IMR-90 (cell line): ENCODE measurements at regions not wholly inside any gene's neighbourhood (a gene's known extent, or its start where the extent isn't known, plus 50 kb on each side); places are given as distances from the start of the nearest gene placed in this dataset.

ENCODE experiments used
- ATAC-seq: fragments of 200-7000 bp; cut with Tn5 transposase; 2 replicates; pipeline ENCODE4 v1.9.1; 2020; ENCODE audit warnings: low read depth, mild to moderate bottlenecking, moderate library complexity
- BruUV-seq: library from RNA; stranded (reverse); fragments of 400-500 nt; replicated peaks from 2 replicates; lab custom pipeline; 2021; lab: Mats Ljungman, UMichigan
- CTCF ChIA-PET: fragments of 300-600 bp; formaldehyde crosslinking; extraction: SDS; loops from one replicate; lab custom pipeline; 2021; ENCODE audit warnings: antibody characterized with exemption; lab: Yijun Ruan, JAX
- POLR2A ChIA-PET: fragments of 300-600 bp; sonication (Branson Sonifier 250); formaldehyde crosslinking; loops from one replicate; lab custom pipeline; 2022; ENCODE audit warnings: antibody characterized with exemption; ENCODE audit not compliant: unreplicated experiment; lab: Charles Lee
- DNase-seq: peaks from one replicate; pipeline ENCODE4 v3.0.0; 2013
- H2AFZ ChIP-seq: replicated peaks from 2 replicates; pipeline ENCODE3; 2013; ENCODE audit warnings: low read length, mild to moderate bottlenecking; ENCODE audit not compliant: poor library complexity
- H2AK5ac ChIP-seq: 2 replicates; pipeline ENCODE4 v1.6.1; 2013; ENCODE audit warnings: low read depth, low read length, inconsistent platforms
- H2AK9ac ChIP-seq: replicated peaks from 2 replicates; pipeline ENCODE3; 2013; ENCODE audit warnings: mild to moderate bottlenecking, low read depth, low read length, moderate library complexity; ENCODE audit not compliant: poor library complexity
- H2BK120ac ChIP-seq: 2 replicates; pipeline ENCODE4 v1.6.1; 2013; ENCODE audit warnings: low read depth, low read length, inconsistent platforms
- H2BK15ac ChIP-seq: 3 replicates; pipeline ENCODE4 v1.6.1; 2013; ENCODE audit warnings: low read depth, low read length, inconsistent platforms
- H2BK20ac ChIP-seq: 2 replicates; pipeline ENCODE4 v1.6.1; 2013; ENCODE audit warnings: low read depth, mild to moderate bottlenecking, inconsistent platforms, low read length, moderate library complexity
- H2BK5ac ChIP-seq: 2 replicates; pipeline ENCODE4 v1.6.1; 2013; ENCODE audit warnings: mild to moderate bottlenecking, low read depth, low read length, inconsistent platforms; ENCODE audit not compliant: poor library complexity, severe bottlenecking
- H3K14ac ChIP-seq: replicated peaks from 2 replicates; pipeline ENCODE4 v1.6.1; 2013; ENCODE audit warnings: low read depth, low read length, inconsistent platforms
- H3K18ac ChIP-seq: 2 replicates; pipeline ENCODE4 v1.6.1; 2013; ENCODE audit warnings: low read depth, low read length, control low read depth
- H3K23ac ChIP-seq: 2 replicates; pipeline ENCODE4 v1.6.1; 2013; ENCODE audit warnings: low read depth, low read length, inconsistent platforms
- H3K27ac ChIP-seq: 2 replicates; pipeline ENCODE4 v1.5.1; 2013; ENCODE audit warnings: mild to moderate bottlenecking, control low read depth, low read length; ENCODE audit not compliant: insufficient read depth
- H3K27me3 ChIP-seq: 2 replicates; pipeline ENCODE4 v1.6.1; 2013; ENCODE audit warnings: low read length; ENCODE audit not compliant: control insufficient read depth, insufficient read depth
- H3K36me3 ChIP-seq: 2 replicates; pipeline ENCODE4 v1.6.1; 2013; ENCODE audit warnings: low read length, mixed read lengths; ENCODE audit not compliant: control insufficient read depth, insufficient read depth
- H3K4ac ChIP-seq: 2 replicates; pipeline ENCODE4 v1.6.1; 2013; ENCODE audit warnings: low read depth, low read length, inconsistent platforms
- H3K4me1 ChIP-seq: 2 replicates; pipeline ENCODE4 v1.6.1; 2013; ENCODE audit warnings: low read length, mixed read lengths; ENCODE audit not compliant: control insufficient read depth, insufficient read depth
- H3K4me2 ChIP-seq: 2 replicates; pipeline ENCODE4 v1.6.1; 2013; ENCODE audit warnings: low read depth, mild to moderate bottlenecking, control low read depth, low read length, moderate library complexity
- H3K4me3 ChIP-seq: 2 replicates; pipeline ENCODE4 v1.5.1; 2013; ENCODE audit warnings: low read depth, mild to moderate bottlenecking, control low read depth, low read length, moderate library complexity; ENCODE audit not compliant: insufficient read depth
- H3K56ac ChIP-seq: 2 replicates; pipeline ENCODE4 v1.6.1; 2013; ENCODE audit warnings: low read length, inconsistent platforms; ENCODE audit not compliant: insufficient read depth; ENCODE audit errors: extremely low read depth
- H3K79me1 ChIP-seq, 2 experiments: 2 replicates each; pipeline ENCODE4 v1.6.1; 2013; ENCODE audit warnings: low read length in 2 of 2, inconsistent platforms in 1 of 2, low read depth in 1 of 2
- H3K9ac ChIP-seq: 2 replicates; pipeline ENCODE4 v1.6.1; 2013; ENCODE audit warnings: low read depth, low read length, control low read depth
- H3K9me1 ChIP-seq: 2 replicates; pipeline ENCODE4 v1.6.1; 2013; ENCODE audit warnings: low read length, inconsistent platforms; ENCODE audit not compliant: insufficient read depth
- H3K9me3 ChIP-seq: 2 replicates; pipeline ENCODE4 v1.6.1; 2013; ENCODE audit warnings: low read length; ENCODE audit not compliant: control insufficient read depth, insufficient read depth
- H4K20me1 ChIP-seq: 2 replicates; pipeline ENCODE4 v1.6.1; 2013; ENCODE audit warnings: low read length, inconsistent platforms; ENCODE audit not compliant: insufficient read depth
- H4K5ac ChIP-seq: 2 replicates; pipeline ENCODE4 v1.6.1; 2013; ENCODE audit warnings: mild to moderate bottlenecking, low read depth, low read length, control low read depth
- H4K8ac ChIP-seq, 2 experiments: 2 replicates each; pipeline ENCODE4 v1.6.1; 2013; ENCODE audit warnings: low read depth in 2 of 2, low read length in 2 of 2, control low read depth in 1 of 2, inconsistent platforms in 1 of 2
- H4K91ac ChIP-seq: 2 replicates; pipeline ENCODE4 v1.6.1; 2013; ENCODE audit warnings: low read depth, low read length, inconsistent platforms; ENCODE audit not compliant: insufficient read depth
- ELK1 ChIP-seq: fragments of 150-350 bp; IDR thresholded peaks from 2 replicates; pipeline ENCODE4 v1.6.1; 2016; ENCODE audit warnings: low read depth, mild to moderate bottlenecking, low read length, moderate library complexity, borderline replicate concordance
- MXI1 ChIP-seq: IDR thresholded peaks from 2 replicates; pipeline ENCODE4 v1.6.1; 2012; ENCODE audit warnings: low read depth, mild to moderate bottlenecking, low read length, moderate library complexity, borderline replicate concordance
- POLR2A ChIP-seq: IDR thresholded peaks from 2 replicates; pipeline ENCODE4 v1.6.1; 2012; ENCODE audit warnings: mild to moderate bottlenecking, low read depth, low read length
- RFX5 ChIP-seq: IDR thresholded peaks from 2 replicates; pipeline ENCODE4 v1.8.0; 2012; ENCODE audit warnings: low read depth, mild to moderate bottlenecking, low read length, moderate library complexity
- WGBS, 2 experiments: methylation state at CpG; one replicate each; pipeline versions ENCODE4 v1.1.5 to v1.1.7; 2013; ENCODE audit warnings: missing lambda C conversion rate in 2 of 2; ENCODE audit not compliant: insufficient read length in 1 of 2; ENCODE audit errors: extremely low coverage in 2 of 2; 5-methylcytosine and 5-hydroxymethylcytosine counted together
- dilution Hi-C: fragments of 300-500 bp; cut with HindIII; formaldehyde crosslinking; loops from one replicate; pipeline ENCODE4 v1.14.3; 2018; ENCODE audit warnings: low sequenced_read_pairs; ENCODE audit not compliant: unreplicated experiment
- in situ Hi-C: fragments of 300-500 bp; cut with MboI; formaldehyde crosslinking; loops from 3 replicates; pipeline ENCODE4 v1.14.3; 2019; ENCODE audit warnings: low sequenced_read_pairs, inconsistent platforms, mixed read lengths
- intact Hi-C: fragments of 100-400 bp; cut with micrococcal nuclease; formaldehyde crosslinking; loops from 2 replicates; pipeline ENCODE4 v1.10.0; 2022
- TF ChIP-seq, protein P1 (sequence below): conservative IDR thresholded peaks from 2 replicates; pipeline ENCODE4 v1.5.1; 2012; ENCODE audit warnings: mild to moderate bottlenecking, low read depth, low read length, improper control_type of control experiment

- no peak overlapping the region for H3K9ac ChIP-seq
- H3K23ac ChIP-seq, result no peak overlapping the region
- H2AK5ac ChIP-seq, result no peak overlapping the region; the same call in 1 of the 2 replicates
- H4K5ac ChIP-seq, result no peak overlapping the region
- no peak overlapping the region; the same call in 2 of the 3 replicates for H2BK15ac ChIP-seq
- no peak overlapping the region for H3K18ac ChIP-seq
- intact Hi-C loops (no loop called here), in situ Hi-C loops (no loop called here), dilution Hi-C loops (no loop called here)
- POLR2A ChIA-PET, result no interaction called here
- no peak overlapping the region for H3K4ac ChIP-seq
- BruUV-seq, result no TSS peak
- DNase-seq, result no peak
- no peak overlapping the region for H2AK9ac ChIP-seq
- no peak overlapping the region for H2BK5ac ChIP-seq
- H2AFZ ChIP-seq, result no peak overlapping the region
- TF ChIP-seq POLR2A, result no peak
- TF ChIP-seq ELK1, result no peak
- TF ChIP-seq, protein P1, sequence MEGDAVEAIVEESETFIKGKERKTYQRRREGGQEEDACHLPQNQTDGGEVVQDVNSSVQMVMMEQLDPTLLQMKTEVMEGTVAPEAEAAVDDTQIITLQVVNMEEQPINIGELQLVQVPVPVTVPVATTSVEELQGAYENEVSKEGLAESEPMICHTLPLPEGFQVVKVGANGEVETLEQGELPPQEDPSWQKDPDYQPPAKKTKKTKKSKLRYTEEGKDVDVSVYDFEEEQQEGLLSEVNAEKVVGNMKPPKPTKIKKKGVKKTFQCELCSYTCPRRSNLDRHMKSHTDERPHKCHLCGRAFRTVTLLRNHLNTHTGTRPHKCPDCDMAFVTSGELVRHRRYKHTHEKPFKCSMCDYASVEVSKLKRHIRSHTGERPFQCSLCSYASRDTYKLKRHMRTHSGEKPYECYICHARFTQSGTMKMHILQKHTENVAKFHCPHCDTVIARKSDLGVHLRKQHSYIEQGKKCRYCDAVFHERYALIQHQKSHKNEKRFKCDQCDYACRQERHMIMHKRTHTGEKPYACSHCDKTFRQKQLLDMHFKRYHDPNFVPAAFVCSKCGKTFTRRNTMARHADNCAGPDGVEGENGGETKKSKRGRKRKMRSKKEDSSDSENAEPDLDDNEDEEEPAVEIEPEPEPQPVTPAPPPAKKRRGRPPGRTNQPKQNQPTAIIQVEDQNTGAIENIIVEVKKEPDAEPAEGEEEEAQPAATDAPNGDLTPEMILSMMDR, result no peak
- TF ChIP-seq MXI1, result no peak
- no peak for TF ChIP-seq RFX5
- ATAC-seq, result no peak
- CTCF ChIA-PET, result interaction anchor here (1.0 kb wide), 1 partner anchor 163 kb away, joined by 5 read pairs; no protein-coding TSS in a partner anchor
- no peak overlapping the region for H3K27ac ChIP-seq
- no peak overlapping the region for H3K4me3 ChIP-seq
- no peaks in the 10 kb centered on the region for H3K9me1 ChIP-seq
- H4K8ac ChIP-seq, result no peak overlapping the region
- no peak overlapping the region for H3K4me2 ChIP-seq
- no peaks in the 10 kb centered on the region for H3K9me3 ChIP-seq
- WGBS, 2 experiments, result 76% methylated on average over 4 of the region's 5 CpGs; no CpG with 5 or more reads in 1 of the 2 experiments
- H3K27me3 ChIP-seq, result peaks cover 1% of the 10 kb centered on the region; the same call in 1 of the 2 replicates
- peaks cover 2% of the 10 kb centered on the region; the same call in 1 of the 2 replicates for H3K4me1 ChIP-seq
- no peak overlapping the region for H2BK20ac ChIP-seq
- no peaks in the 10 kb centered on the region for H3K79me1 ChIP-seq
- H2BK120ac ChIP-seq, result no peak overlapping the region
- no peak overlapping the region for H4K91ac ChIP-seq
- H4K20me1 ChIP-seq, result no peaks in the 10 kb centered on the region
- H3K56ac ChIP-seq, result no peak overlapping the region
- no peaks in the 10 kb centered on the region for H3K36me3 ChIP-seq
- no peak overlapping the region for H3K14ac ChIP-seq
Observed at GRCh38 chr13:24106429-24106828, 54.1 kb upstream of the SPATA13 start.
